ENCODE measurements at regions not wholly inside any gene's neighbourhood (a gene's known extent, or its start where the extent isn't known, plus 50 kb on each side); places are given as distances from the start of the nearest gene placed in this dataset.

DNA sequence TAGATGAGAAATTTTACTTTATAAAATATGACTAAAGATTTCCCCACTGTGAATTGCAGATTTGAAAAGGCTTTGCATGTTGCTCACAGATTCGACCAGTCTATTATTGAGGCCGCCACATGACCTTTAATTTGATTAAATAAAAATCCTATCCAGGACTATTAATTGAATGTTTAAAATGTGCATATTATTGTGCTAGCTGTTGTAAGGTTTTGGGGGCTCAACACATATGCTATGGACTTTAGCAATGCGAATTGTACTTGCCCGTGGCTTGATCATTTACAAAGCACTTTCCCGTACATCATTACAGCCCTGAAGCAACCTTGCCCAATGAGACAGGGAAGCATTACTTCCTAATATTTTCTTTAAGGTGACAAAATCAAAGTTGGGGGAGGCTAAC is 243.0 kb downstream of the ACTR3B start:
- Histone ChIP-seq H3K9me3 (no peaks in the 10 kb centered on the region), H3K4me3 (ENCODE audit: low read depth in 1 of 2, low read length in 1 of 2) (no peak overlapping the region), H3K36me3 (no peaks in the 10 kb centered on the region), H3K4me1 (ENCODE audit: control insufficient read depth in 1 of 2, insufficient read depth in 1 of 2, low read depth in 1 of 2, low read length in 1 of 2) (no peaks in the 10 kb centered on the region), H3K27ac (no peak overlapping the region), H3K27me3 (no peaks in the 10 kb centered on the region)
- TF ChIP-seq, protein P1, sequence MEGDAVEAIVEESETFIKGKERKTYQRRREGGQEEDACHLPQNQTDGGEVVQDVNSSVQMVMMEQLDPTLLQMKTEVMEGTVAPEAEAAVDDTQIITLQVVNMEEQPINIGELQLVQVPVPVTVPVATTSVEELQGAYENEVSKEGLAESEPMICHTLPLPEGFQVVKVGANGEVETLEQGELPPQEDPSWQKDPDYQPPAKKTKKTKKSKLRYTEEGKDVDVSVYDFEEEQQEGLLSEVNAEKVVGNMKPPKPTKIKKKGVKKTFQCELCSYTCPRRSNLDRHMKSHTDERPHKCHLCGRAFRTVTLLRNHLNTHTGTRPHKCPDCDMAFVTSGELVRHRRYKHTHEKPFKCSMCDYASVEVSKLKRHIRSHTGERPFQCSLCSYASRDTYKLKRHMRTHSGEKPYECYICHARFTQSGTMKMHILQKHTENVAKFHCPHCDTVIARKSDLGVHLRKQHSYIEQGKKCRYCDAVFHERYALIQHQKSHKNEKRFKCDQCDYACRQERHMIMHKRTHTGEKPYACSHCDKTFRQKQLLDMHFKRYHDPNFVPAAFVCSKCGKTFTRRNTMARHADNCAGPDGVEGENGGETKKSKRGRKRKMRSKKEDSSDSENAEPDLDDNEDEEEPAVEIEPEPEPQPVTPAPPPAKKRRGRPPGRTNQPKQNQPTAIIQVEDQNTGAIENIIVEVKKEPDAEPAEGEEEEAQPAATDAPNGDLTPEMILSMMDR (IDR thresholded peaks at IDR 0.05) = no peak

DNA sequence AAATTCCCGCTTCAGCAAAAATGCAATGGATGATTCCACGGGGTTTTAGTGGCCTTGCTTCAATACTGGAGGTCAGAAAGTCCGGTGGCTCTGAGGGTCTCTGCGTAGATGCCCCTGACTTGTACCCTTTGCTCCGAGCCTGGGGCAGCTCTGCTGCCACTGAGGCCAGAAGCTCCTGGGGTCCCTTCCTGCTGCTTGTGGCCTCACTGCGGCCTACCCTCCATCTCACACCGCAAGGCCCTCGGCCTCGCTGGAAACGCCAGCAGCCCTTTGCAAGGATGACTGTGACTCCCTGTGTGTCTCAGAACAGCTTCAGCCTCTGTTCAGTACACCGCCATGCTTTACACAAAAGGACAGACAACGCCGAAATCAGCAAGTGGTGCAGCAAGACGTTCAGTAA is 244.8 kb downstream of the ACTR3B start:
- Histone ChIP-seq H3K9me3 (no peaks in the 10 kb centered on the region), H3K36me3 (no peaks in the 10 kb centered on the region), H3K4me3 (ENCODE audit: low read depth in 1 of 2, low read length in 1 of 2) (no peak overlapping the region), H3K27me3 (no peaks in the 10 kb centered on the region), H3K27ac (no peak overlapping the region), H3K4me1 (ENCODE audit: control insufficient read depth in 1 of 2, insufficient read depth in 1 of 2, low read depth in 1 of 2, low read length in 1 of 2) (no peaks in the 10 kb centered on the region)
- TF ChIP-seq, protein P1 (IDR thresholded peaks at IDR 0.05) = no peak

DNA sequence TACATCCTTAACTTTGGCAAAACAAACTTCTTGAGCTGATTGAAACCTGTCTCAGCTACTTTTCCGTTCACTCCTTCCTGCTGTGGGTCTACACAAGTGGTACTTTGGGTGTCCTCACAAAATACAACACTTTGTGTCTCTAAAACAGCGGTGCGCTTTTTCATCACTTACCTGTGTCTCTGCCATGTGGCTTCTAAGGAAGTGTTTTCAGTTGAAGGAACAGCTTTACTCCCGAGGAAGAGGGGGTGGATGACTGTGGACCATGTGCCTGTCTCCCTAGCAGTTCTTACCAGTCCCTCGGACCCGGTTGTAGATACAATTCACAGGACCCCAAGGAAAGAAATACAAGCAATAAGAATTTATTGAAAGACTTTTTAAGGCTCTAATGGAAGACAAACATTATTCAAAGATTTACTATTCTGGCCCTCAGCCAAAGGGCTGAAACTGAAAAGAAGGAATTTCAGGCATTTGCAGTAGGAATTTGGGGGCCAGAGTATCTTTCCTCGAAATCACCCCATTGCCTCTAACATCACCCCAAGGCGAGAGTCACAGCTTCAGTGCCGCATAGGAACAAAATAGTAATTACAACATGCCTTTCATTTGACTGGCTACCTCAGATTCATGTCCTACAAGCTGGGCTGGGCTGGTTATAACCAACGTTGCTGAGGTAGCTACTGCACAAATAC is 246.3 kb downstream of the ACTR3B start:
- Histone ChIP-seq H3K36me3 (no peaks in the 10 kb centered on the region), H3K27me3 (no peaks in the 10 kb centered on the region), H3K9me3 (no peaks in the 10 kb centered on the region)

DNA sequence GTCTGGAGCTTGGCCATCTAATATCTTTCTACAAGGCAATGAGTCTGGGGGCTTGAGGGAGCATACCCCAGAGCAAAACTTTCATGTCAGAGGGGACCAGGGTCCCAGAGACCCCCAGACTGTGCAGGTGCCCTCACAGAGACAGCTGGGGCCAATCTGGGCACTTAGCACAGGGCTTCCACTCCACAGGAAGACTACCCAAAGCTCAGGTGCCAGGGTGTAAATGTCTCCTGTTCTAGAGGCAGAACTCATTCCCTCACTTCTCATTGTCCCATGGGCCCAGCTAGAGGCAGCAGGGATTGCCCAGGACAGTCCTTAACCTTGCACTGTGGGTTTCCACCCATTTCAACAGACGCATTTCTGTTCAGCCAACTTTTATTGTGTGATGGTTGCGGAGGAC is 246.9 kb downstream of the ACTR3B start:
- no peaks in the 10 kb centered on the region for H3K27me3 ChIP-seq
- no peak overlapping the region for H3K4me3 ChIP-seq (ENCODE audit: low read depth in 1 of 2, low read length in 1 of 2)
- H3K27ac ChIP-seq = no peak overlapping the region
- H3K36me3 ChIP-seq = no peaks in the 10 kb centered on the region
- H3K4me1 ChIP-seq (ENCODE audit: control insufficient read depth in 1 of 2, insufficient read depth in 1 of 2, low read depth in 1 of 2, low read length in 1 of 2) = no peaks in the 10 kb centered on the region
- TF ChIP-seq, protein P1 (IDR thresholded peaks at IDR 0.05) = no peak
- H3K9me3 ChIP-seq = no peaks in the 10 kb centered on the region

More for the DNA sequence above, 246.3 kb downstream of the ACTR3B start:
- TF ChIP-seq, protein P1 (IDR thresholded peaks at IDR 0.05) = no peak
- Histone ChIP-seq H3K27ac (no peak overlapping the region), H3K4me1 (ENCODE audit: control insufficient read depth in 1 of 2, insufficient read depth in 1 of 2, low read depth in 1 of 2, low read length in 1 of 2) (no peaks in the 10 kb centered on the region), H3K4me3 (ENCODE audit: low read depth in 1 of 2, low read length in 1 of 2) (no peak overlapping the region)

DNA sequence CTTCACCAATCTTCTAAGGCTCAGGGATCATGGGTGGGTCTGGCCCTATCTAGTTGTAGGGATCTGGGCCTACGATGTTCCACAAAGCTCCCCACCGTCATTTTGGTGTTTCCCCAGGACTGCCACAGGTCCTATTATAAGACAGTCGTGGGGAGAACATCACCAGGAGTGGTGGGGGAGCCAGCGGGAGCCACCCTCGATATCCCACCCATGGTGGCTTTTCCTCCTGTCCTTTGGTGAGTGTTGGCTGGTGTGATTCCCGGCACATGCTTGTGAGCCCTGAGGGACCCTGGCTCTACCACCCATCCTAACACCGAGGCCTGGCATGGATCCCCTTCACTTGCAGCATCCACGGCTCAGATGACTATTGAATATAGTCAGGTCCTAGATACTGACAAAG is 247.4 kb downstream of the ACTR3B start:
- no peak overlapping the region for H3K4me3 ChIP-seq (ENCODE audit: low read depth in 1 of 2, low read length in 1 of 2)
- H3K27ac ChIP-seq = no peak overlapping the region
- TF ChIP-seq, protein P1 (IDR thresholded peaks at IDR 0.05) = no peak
- no peaks in the 10 kb centered on the region for H3K36me3 ChIP-seq
- no peaks in the 10 kb centered on the region for H3K27me3 ChIP-seq
- no peaks in the 10 kb centered on the region for H3K4me1 ChIP-seq (ENCODE audit: control insufficient read depth in 1 of 2, insufficient read depth in 1 of 2, low read depth in 1 of 2, low read length in 1 of 2)
- no peaks in the 10 kb centered on the region for H3K9me3 ChIP-seq

Measured in neutrophil (primary cell).